Ishikawa (cell line): ENCODE measurements at regions not wholly inside any gene's neighbourhood (a gene's known extent, or its start where the extent isn't known, plus 50 kb on each side); places are given as distances from the start of the nearest gene placed in this dataset.

Experiments
- CEBPB ChIP-seq: IDR thresholded peaks from 2 replicates; pipeline ENCODE4 v1.6.1; 2012
- CREB1 ChIP-seq: IDR thresholded peaks from 2 replicates; pipeline ENCODE4 v1.6.1; 2012; ENCODE audit warnings: low read depth
- EGR1 ChIP-seq: IDR thresholded peaks from 2 replicates; pipeline ENCODE4 v1.6.1; 2012
- EP300 ChIP-seq: IDR thresholded peaks from 2 replicates; pipeline ENCODE4 v1.6.1; 2012; ENCODE audit warnings: borderline replicate concordance
- FOXM1 ChIP-seq: IDR thresholded peaks from 2 replicates; pipeline ENCODE4 v1.6.1; 2012; ENCODE audit warnings: low read depth, borderline replicate concordance
- MAX ChIP-seq: IDR thresholded peaks from 2 replicates; pipeline ENCODE4 v1.6.1; 2012
- NFIC ChIP-seq: IDR thresholded peaks from 2 replicates; pipeline ENCODE4 v1.6.1; 2012
- RAD21 ChIP-seq: IDR thresholded peaks from 2 replicates; pipeline ENCODE4 v1.6.1; 2012; ENCODE audit warnings: low read depth
- REST ChIP-seq: IDR thresholded peaks from 2 replicates; pipeline ENCODE4 v1.6.1; 2012; ENCODE audit warnings: low read depth, mild to moderate bottlenecking
- TAF1 ChIP-seq: IDR thresholded peaks from 2 replicates; pipeline ENCODE4 v1.6.1; 2012; ENCODE audit warnings: low read depth, mild to moderate bottlenecking
- TCF12 ChIP-seq: IDR thresholded peaks from 2 replicates; pipeline ENCODE4 v1.6.1; 2012; ENCODE audit warnings: low read depth
- TEAD4 ChIP-seq: IDR thresholded peaks from 2 replicates; pipeline ENCODE4 v1.6.1; 2012
- USF1 ChIP-seq: IDR thresholded peaks from 2 replicates; pipeline ENCODE4 v1.6.1; 2012
- YY1 ChIP-seq: IDR thresholded peaks from 2 replicates; pipeline ENCODE4 v1.6.1; 2012; ENCODE audit warnings: low read depth
- ZBTB7A ChIP-seq: IDR thresholded peaks from 2 replicates; pipeline ENCODE4 v1.6.1; 2012; ENCODE audit warnings: low read depth

- TF ChIP-seq TCF12 = no peak
- TF ChIP-seq MAX = no peak
- TF ChIP-seq CREB1 = no peak
- no peak for TF ChIP-seq EGR1
- no peak for TF ChIP-seq TAF1
- no peak for TF ChIP-seq EP300
- TF ChIP-seq CEBPB = no peak
- no peak for TF ChIP-seq FOXM1
- TF ChIP-seq ZBTB7A = no peak
- no peak for TF ChIP-seq NFIC
- no peak for TF ChIP-seq YY1
- TF ChIP-seq TEAD4 = no peak
- no peak for TF ChIP-seq REST
- TF ChIP-seq USF1 = no peak
- no peak for TF ChIP-seq RAD21
Measured at GRCh38 chr14:85178864-85179263, 351.1 kb upstream of the FLRT2 start.

- no peak for TF ChIP-seq FOXM1
- no peak for TF ChIP-seq REST
- no peak for TF ChIP-seq ZBTB7A
- TF ChIP-seq MAX = no peak
- TF ChIP-seq CREB1 = no peak
- no peak for TF ChIP-seq NFIC
- TF ChIP-seq EGR1 = no peak
- TF ChIP-seq TCF12 = no peak
- no peak for TF ChIP-seq TAF1
- TF ChIP-seq USF1 = no peak
- TF ChIP-seq EP300 = no peak
- no peak for TF ChIP-seq TEAD4
- no peak for TF ChIP-seq CEBPB
- TF ChIP-seq RAD21 = no peak
- no peak for TF ChIP-seq YY1
Measured at GRCh38 chr14:85180876-85181275, 349.1 kb upstream of the FLRT2 start.

GRCh38 chr14:85182282-85182681 lies 347.7 kb upstream of the FLRT2 start:
- TF ChIP-seq MAX (no peak), CEBPB (no peak), TEAD4 (no peak), EGR1 (no peak), RAD21 (no peak), USF1 (no peak), ZBTB7A (no peak), NFIC (no peak), EP300 (no peak), CREB1 (no peak), YY1 (no peak), TCF12 (no peak), FOXM1 (no peak), TAF1 (no peak)

GRCh38 chr14:85186082-85186481 lies 343.9 kb upstream of the FLRT2 start:
- no peak for TF ChIP-seq TAF1
- TF ChIP-seq TEAD4 = no peak
- no peak for TF ChIP-seq NFIC
- no peak for TF ChIP-seq EGR1
- TF ChIP-seq MAX = no peak
- no peak for TF ChIP-seq ZBTB7A
- TF ChIP-seq USF1 = no peak
- no peak for TF ChIP-seq RAD21
- no peak for TF ChIP-seq REST
- no peak for TF ChIP-seq TCF12
- no peak for TF ChIP-seq YY1
- no peak for TF ChIP-seq FOXM1
- no peak for TF ChIP-seq CEBPB
- TF ChIP-seq CREB1 = no peak
- no peak for TF ChIP-seq EP300
